ENCODE measurements at regions not wholly inside any gene's neighbourhood (a gene's known extent, or its start where the extent isn't known, plus 50 kb on each side); places are given as distances from the start of the nearest gene placed in this dataset.

- DNase-seq (ENCODE audit: low read depth) = no peak
- TF ChIP-seq CTCF (conservative IDR thresholded peaks at IDR 0.05; ENCODE audit: low read depth, low read length) = no peak
Measured at GRCh38 chr13:50403311-50403710, 388.1 kb downstream of the KCNRG start.

GRCh38 chr13:50404116-50404515 is 388.9 kb downstream of the KCNRG start:
- DNase-seq (ENCODE audit: low read depth) = no peak

More at GRCh38 chr13:50403311-50403710, 388.1 kb downstream of the KCNRG start:
- no peak overlapping the region for H3K4me3 ChIP-seq (ENCODE audit: low read depth, low read length)

GRCh38 chr13:50404769-50405168 is 389.5 kb downstream of the KCNRG start:
- no peak overlapping the region for H3K4me3 ChIP-seq (ENCODE audit: low read depth, low read length)
- DNase-seq (ENCODE audit: low read depth) = no peak
- no peak for TF ChIP-seq CTCF (conservative IDR thresholded peaks at IDR 0.05; ENCODE audit: low read depth, low read length)

More at GRCh38 chr13:50404116-50404515, 388.9 kb downstream of the KCNRG start:
- H3K4me3 ChIP-seq (ENCODE audit: low read depth, low read length) = no peak overlapping the region
- TF ChIP-seq CTCF (conservative IDR thresholded peaks at IDR 0.05; ENCODE audit: low read depth, low read length) = no peak

GRCh38 chr13:50406831-50407230 is 391.6 kb downstream of the KCNRG start:
- TF ChIP-seq CTCF (conservative IDR thresholded peaks at IDR 0.05; ENCODE audit: low read depth, low read length) = no peak
- H3K4me3 ChIP-seq (ENCODE audit: low read depth, low read length) = no peak overlapping the region
- no peak for DNase-seq (ENCODE audit: low read depth)

- H3K4me3 ChIP-seq (ENCODE audit: low read depth, low read length) = no peak overlapping the region
- no peak for TF ChIP-seq CTCF (conservative IDR thresholded peaks at IDR 0.05; ENCODE audit: low read depth, low read length)
- no peak for DNase-seq (ENCODE audit: low read depth)
Measured at GRCh38 chr13:50408068-50408467, 392.8 kb downstream of the KCNRG start.

GRCh38 chr13:50409220-50409619 is 394.0 kb downstream of the KCNRG start:
- H3K4me3 ChIP-seq (ENCODE audit: low read depth, low read length) = no peak overlapping the region
- no peak for DNase-seq (ENCODE audit: low read depth)
- no peak for TF ChIP-seq CTCF (conservative IDR thresholded peaks at IDR 0.05; ENCODE audit: low read depth, low read length)

- no peak for TF ChIP-seq CTCF (conservative IDR thresholded peaks at IDR 0.05; ENCODE audit: low read depth, low read length)
- DNase-seq (ENCODE audit: low read depth) = peak; percentile 65
- no peak overlapping the region for H3K4me3 ChIP-seq (ENCODE audit: low read depth, low read length)
Measured at GRCh38 chr13:50410921-50411746, 395.9 kb downstream of the KCNRG start.

All from epithelial cell of proximal tubule (primary cell).